GM21825 (cell line): ENCODE measurements at regions not wholly inside any gene's neighbourhood (a gene's known extent, or its start where the extent isn't known, plus 50 kb on each side); places are given as distances from the start of the nearest gene placed in this dataset.

Experiments used
- ATAC-seq: cut with Tn5 transposase; IDR thresholded peaks from one replicate; pipeline ENCODE4 v1.9.1; 2021; ENCODE audit warnings: mild to moderate bottlenecking, moderate library complexity; ENCODE audit not compliant: unreplicated experiment

GRCh38 chr5:60271517-60271916 is 378.0 kb upstream of the PDE4D start:
- ATAC-seq = no peak

- no peak for ATAC-seq
These were observed 374.4 kb upstream of the PDE4D start for GRCh38 chr5:60267907-60268306.

GRCh38 chr5:60263346-60263745 is 369.8 kb upstream of the PDE4D start:
- no peak for ATAC-seq

GRCh38 chr5:60262576-60263295 is 369.2 kb upstream of the PDE4D start:
- no peak for ATAC-seq

DNA sequence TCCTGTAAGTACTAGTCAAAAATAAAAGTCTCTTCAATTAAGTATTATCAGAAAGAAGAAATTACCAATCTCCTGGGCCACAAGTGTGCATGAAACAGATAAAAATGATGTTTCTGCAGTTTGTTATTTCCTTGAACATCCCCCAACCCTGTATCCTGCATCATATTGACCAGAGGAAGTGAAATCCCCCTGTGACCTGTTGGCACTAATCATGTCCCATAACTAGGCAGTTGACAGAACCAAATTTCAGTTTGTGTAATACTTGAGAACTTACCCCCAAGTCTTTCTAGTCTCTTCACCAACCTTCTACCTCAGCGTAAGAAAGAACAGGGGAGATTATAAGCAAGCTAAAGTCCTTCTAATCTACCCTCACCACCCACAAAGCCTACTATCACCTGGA is 368.2 kb upstream of the PDE4D start:
- ATAC-seq = no peak

- ATAC-seq = no peak
These were observed 367.1 kb upstream of the PDE4D start for GRCh38 chr5:60260658-60261057.

DNA sequence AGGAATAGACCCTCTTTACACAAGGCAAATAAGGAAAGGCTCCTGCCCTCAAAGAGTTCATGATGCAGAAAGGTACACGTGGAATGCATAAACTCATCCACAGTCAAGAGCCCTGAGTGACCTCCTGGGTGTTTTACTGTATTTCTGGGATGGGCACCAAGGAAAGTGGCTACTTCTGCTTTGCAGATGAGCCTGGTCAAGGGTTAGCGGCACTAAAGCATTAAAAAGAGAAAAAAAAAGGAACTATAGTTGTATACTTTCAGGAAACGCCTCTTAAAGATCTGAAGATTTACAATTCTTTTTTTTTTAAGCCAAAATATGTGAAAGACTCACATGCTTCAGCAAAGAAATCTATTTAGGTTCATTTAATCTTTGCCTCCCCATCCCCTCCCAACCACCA is 366.2 kb upstream of the PDE4D start:
- no peak for ATAC-seq

- no peak for ATAC-seq
These were observed 364.2 kb upstream of the PDE4D start for GRCh38 chr5:60257596-60258271.

GRCh38 chr5:60256546-60256945 is 363.0 kb upstream of the PDE4D start:
- no peak for ATAC-seq

GRCh38 chr5:60248901-60249300 is 355.4 kb upstream of the PDE4D start:
- peak; percentile 98 for ATAC-seq

DNA sequence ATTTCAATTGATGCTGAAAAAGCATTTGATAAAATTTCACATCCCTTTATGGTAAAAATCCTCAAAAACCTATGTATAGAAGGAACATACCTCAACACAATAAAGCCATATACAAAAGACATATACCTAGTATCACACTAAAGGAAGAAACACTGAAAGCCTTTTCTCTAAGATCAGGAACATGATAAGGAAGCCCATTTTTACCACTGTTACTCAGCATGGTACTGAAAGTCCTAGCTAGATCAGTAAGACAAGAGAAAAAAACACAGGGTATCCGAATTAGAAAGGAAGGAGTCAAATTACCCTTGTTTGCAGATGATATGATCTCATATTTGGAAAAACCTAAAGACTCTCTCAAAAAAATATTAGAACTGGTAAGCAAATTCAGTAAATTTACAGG is 350.2 kb upstream of the PDE4D start:
- no peak for ATAC-seq

- ATAC-seq = no peak
These were observed 338.7 kb upstream of the PDE4D start for GRCh38 chr5:60232036-60232795.

GRCh38 chr5:60230456-60230855 is 336.9 kb upstream of the PDE4D start:
- ATAC-seq = no peak

- ATAC-seq = no peak
These were observed 336.2 kb upstream of the PDE4D start for GRCh38 chr5:60229691-60230185.

DNA sequence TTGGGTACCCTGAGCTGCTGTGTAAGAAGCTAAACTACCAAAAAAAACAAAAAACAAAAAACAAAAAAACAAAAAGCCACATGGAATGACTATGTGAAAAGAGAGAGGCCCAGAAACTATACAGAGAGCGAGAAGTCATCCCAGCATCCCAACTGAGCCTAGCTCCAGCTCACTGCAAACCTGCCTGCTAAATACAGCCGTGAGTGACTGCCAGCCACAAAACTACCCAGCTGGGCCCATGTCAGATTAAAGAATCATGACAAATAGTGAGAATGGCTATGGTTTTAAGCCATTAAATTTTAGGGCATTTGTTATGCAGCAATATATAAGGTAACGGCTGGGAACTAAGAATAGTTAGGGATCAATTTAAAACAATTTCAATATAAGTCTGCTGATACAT is 335.1 kb upstream of the PDE4D start:
- ATAC-seq = no peak

- no peak for ATAC-seq
These were observed 332.6 kb upstream of the PDE4D start for GRCh38 chr5:60226128-60226527.

- no peak for ATAC-seq
These were observed 329.8 kb upstream of the PDE4D start for GRCh38 chr5:60223342-60223741.

- ATAC-seq = no peak
These were observed 326.4 kb upstream of the PDE4D start for GRCh38 chr5:60219921-60220320.

GRCh38 chr5:60210810-60211209 is 317.3 kb upstream of the PDE4D start:
- ATAC-seq = no peak

DNA sequence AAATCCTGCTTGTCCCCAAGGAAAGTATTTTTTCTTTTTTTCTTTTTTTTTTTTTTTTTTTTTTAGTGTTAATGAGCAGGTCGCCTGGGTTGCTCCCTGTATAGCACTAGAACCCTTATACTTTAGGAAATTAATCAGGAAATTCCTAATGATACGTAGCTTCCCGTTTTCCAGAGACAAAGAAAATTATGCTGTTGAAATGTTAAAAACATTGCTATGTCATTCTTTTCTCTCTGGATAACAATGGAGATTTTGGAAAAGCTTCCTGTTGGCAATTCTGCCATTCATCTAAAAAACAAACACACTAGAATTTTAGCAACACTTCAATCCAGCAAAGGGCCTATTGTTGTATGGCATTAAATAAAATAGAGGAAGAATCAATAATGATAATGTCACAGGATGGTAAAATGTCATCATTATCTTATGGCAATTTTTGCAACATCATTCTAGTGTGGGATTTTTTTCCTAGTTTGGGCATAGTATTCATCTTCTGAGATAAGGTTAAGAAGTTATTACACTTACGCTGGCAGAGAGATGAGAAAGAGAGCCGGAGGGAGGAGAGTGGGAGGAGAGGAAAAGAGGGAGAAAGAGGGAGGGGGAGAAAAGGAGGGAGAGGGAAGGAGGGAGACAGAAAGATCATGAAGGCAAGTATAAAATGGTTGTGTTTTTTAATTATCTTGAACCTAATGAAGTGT is 315.8 kb upstream of the PDE4D start:
- no peak for ATAC-seq

DNA sequence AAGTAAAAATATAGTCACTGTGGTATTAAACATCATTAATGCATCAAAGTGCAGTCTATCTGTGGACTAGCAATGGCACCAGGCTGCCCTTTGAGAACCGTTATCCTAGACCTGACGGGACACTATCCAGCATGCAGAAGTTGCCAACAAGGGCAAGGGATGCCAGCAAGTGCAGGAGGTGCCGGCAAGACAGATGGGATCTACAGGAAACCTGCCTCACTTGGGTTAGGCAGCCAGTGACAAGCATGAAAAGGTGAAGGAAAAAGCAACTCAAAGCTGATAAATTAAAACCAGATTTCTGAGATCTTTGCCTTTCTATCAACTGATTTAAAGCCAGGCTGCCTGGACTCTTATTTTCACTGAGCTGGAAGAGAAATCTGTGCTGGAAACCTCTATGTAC is 315.2 kb upstream of the PDE4D start:
- no peak for ATAC-seq
